Endothelial cell (in vitro differentiated cells): ENCODE measurements at regions not wholly inside any gene's neighbourhood (a gene's known extent, or its start where the extent isn't known, plus 50 kb on each side); places are given as distances from the start of the nearest gene placed in this dataset.

Experiments
- DNase-seq: peaks from one replicate; pipeline ENCODE4 v3.0.0; 2021; ENCODE audit warnings: low spot score
- H3K27ac Mint-ChIP-seq: one replicate; pipeline ENCODE4 v1.8.0; 2021; ENCODE audit warnings: mixed read lengths, inconsistent platforms; ENCODE audit not compliant: unreplicated experiment
- H3K27me3 Mint-ChIP-seq: one replicate; pipeline ENCODE4 v1.8.0; 2021; ENCODE audit warnings: mild to moderate bottlenecking, moderate library complexity, mixed read lengths, inconsistent platforms; ENCODE audit not compliant: unreplicated experiment
- H3K36me3 Mint-ChIP-seq: one replicate; pipeline ENCODE4 v1.8.0; 2021; ENCODE audit warnings: mild to moderate bottlenecking, low read depth, mixed read lengths, inconsistent platforms; ENCODE audit not compliant: unreplicated experiment
- H3K4me1 Mint-ChIP-seq: one replicate; pipeline ENCODE4 v1.8.0; 2021; ENCODE audit warnings: mild to moderate bottlenecking, mixed read lengths, inconsistent platforms; ENCODE audit not compliant: unreplicated experiment
- H3K4me3 Mint-ChIP-seq: one replicate; pipeline ENCODE4 v1.8.0; 2021; ENCODE audit warnings: mild to moderate bottlenecking, mixed read lengths, inconsistent platforms; ENCODE audit not compliant: unreplicated experiment
- H3K9me3 Mint-ChIP-seq: one replicate; pipeline ENCODE4 v1.8.0; 2021; ENCODE audit warnings: mixed read lengths, inconsistent platforms; ENCODE audit not compliant: unreplicated experiment
- TF ChIP-seq, protein P1 (sequence below): fragments of 200-600 bp; sonication (generic); IDR thresholded peaks from one replicate; pipeline ENCODE4 v1.5.0; 2021; ENCODE audit warnings: antibody characterized with exemption; ENCODE audit not compliant: unreplicated experiment

DNA sequence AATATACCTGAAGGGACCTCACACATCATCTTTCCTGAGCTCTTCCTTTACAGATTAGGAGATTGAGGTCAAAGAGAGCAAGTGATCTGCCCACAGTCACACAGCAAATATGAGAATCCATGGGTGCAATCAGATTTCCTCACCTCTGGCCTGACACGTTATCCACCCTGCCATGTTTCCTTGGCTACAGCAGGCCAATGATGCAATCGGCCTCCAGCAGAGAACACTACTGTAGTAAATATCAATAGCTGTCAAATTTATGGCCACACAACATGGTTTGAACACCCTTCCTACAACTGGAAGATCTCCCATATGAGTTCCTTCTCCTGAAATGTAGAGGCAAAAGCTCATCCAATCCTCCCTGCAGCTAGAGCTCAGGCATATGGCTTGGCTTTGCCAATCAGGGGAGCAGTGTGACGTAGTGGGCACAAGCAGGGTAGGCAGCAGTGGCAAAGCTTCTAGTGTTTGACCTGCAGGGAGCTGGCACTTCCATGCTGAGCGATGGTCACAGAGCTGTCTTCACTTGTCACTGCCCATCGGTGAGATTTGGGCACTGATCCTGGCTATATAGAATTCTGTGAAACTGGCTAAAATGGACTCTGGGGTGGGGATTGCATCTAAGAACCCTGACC, 271.3 kb downstream of the TJP1 start:
- no peak for DNase-seq
- Mint-ChIP-seq H3K27me3 (no peaks in the 10 kb centered on the region), H3K4me3 (no peak overlapping the region), H3K27ac (no peak overlapping the region), H3K36me3 (peaks cover 8% of the 10 kb centered on the region), H3K9me3 (peaks cover 3% of the 10 kb centered on the region), H3K4me1 (no peaks in the 10 kb centered on the region)
- TF ChIP-seq, protein P1, sequence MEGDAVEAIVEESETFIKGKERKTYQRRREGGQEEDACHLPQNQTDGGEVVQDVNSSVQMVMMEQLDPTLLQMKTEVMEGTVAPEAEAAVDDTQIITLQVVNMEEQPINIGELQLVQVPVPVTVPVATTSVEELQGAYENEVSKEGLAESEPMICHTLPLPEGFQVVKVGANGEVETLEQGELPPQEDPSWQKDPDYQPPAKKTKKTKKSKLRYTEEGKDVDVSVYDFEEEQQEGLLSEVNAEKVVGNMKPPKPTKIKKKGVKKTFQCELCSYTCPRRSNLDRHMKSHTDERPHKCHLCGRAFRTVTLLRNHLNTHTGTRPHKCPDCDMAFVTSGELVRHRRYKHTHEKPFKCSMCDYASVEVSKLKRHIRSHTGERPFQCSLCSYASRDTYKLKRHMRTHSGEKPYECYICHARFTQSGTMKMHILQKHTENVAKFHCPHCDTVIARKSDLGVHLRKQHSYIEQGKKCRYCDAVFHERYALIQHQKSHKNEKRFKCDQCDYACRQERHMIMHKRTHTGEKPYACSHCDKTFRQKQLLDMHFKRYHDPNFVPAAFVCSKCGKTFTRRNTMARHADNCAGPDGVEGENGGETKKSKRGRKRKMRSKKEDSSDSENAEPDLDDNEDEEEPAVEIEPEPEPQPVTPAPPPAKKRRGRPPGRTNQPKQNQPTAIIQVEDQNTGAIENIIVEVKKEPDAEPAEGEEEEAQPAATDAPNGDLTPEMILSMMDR = no peak

DNA sequence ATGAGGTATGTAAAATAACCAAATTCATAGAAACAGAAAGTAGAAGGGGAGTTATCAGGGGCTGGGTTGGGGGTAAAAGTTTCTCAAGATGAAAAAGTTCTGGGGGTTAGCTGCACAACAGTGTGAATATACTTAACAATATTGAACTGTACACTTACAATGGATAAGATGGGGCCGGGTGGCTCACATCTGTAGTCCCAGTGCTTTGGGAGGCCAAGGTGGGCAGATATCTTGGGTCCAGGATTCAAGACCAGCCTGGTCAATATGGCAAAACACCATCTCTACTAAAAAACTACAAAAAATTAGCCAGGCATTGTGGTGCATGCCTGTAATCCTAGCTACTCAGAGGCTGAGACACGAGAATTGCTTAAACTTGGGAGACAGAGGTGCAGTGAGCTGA, 274.3 kb downstream of the TJP1 start:
- peaks cover 5% of the 10 kb centered on the region for H3K9me3 Mint-ChIP-seq
- DNase-seq = no peak
- no peaks in the 10 kb centered on the region for H3K4me1 Mint-ChIP-seq
- TF ChIP-seq, protein P1 = no peak
- no peaks in the 10 kb centered on the region for H3K27me3 Mint-ChIP-seq
- no peak overlapping the region for H3K27ac Mint-ChIP-seq
- no peak overlapping the region for H3K4me3 Mint-ChIP-seq
- peaks cover 8% of the 10 kb centered on the region for H3K36me3 Mint-ChIP-seq

DNA sequence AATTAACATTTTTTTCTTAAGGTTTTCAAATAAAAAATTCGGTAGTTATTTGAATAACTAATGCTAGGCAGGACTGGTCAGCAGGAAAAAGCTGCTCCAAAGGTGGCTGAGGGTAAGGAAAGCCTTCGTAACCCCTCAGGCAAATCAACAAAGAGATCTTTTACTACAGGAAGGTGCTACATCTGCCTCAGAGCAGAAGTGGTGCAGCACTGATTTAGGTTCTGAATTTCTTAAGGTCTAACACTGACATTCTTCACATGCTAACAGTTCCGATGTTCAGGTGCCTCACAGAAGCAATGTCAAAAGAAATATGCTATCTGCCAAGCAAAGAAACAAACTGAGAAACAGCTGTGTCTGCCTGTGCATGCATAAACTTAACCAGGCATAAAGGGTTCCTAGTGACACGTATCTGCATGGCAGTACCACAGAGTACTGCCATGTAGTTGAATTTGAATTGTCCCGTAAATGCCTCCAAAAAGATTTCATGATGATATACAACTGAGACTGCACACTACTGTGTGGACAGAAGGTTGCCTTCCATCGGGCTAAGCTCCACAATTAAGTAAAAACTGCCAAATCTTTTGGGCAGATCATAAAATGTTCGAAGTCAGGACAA, 275.0 kb upstream of the NSMCE3 start:
- DNase-seq = no peak
- Mint-ChIP-seq H3K4me1 (no peaks in the 10 kb centered on the region), H3K27ac (no peak overlapping the region), H3K9me3 (peaks cover 5% of the 10 kb centered on the region), H3K36me3 (peaks cover 8% of the 10 kb centered on the region), H3K4me3 (no peak overlapping the region), H3K27me3 (peaks cover 4% of the 10 kb centered on the region)
- TF ChIP-seq, protein P1 = no peak

DNA sequence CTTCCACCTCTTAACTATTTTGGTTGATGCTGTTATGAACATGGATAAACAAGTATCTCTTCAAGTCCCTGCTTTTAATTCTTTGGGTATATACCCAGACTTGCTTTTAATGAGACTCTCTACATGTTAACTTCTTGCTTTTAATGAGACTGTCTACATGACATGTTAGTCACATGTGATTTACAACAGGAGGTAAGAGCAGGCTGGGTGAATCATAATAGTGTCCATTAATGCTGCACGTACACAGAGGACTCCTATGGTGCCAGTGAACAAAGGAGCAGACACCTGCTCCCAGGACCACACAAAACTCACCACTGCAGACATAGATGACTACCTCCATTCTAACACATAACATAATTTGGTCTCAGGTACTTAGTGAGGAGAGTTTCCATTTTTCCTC, 273.4 kb upstream of the NSMCE3 start:
- Mint-ChIP-seq H3K36me3 (peaks cover 8% of the 10 kb centered on the region), H3K27me3 (peaks cover 4% of the 10 kb centered on the region), H3K27ac (no peak overlapping the region), H3K9me3 (peaks cover 5% of the 10 kb centered on the region), H3K4me1 (no peaks in the 10 kb centered on the region), H3K4me3 (no peak overlapping the region)
- no peak for DNase-seq
- TF ChIP-seq, protein P1 = no peak

DNA sequence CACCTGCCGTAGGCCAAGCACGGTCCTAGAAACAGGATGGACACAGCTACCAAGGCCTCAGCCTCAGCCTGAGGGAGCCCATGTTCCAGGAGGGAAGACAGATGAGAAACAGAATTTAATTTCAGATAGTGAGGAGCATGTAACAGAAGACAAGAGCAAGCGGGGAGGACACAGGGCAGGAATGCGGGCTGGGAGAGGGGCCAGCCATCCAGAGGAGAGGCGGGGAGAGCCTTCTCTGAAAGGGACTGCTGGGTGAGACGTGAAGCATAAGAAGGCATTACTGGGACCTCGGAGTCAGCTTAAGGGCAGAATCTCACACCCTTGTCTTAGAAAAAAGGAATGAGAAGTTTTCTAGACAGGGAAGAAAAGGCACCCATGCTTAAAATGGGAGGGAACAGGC, 271.7 kb upstream of the NSMCE3 start:
- H3K27me3 Mint-ChIP-seq = peaks cover 4% of the 10 kb centered on the region
- peaks cover 5% of the 10 kb centered on the region for H3K9me3 Mint-ChIP-seq
- DNase-seq = no peak
- no peak overlapping the region for H3K27ac Mint-ChIP-seq
- no peaks in the 10 kb centered on the region for H3K4me1 Mint-ChIP-seq
- TF ChIP-seq, protein P1 = no peak
- no peaks in the 10 kb centered on the region for H3K36me3 Mint-ChIP-seq
- H3K4me3 Mint-ChIP-seq = no peak overlapping the region
